ENCODE measurements at regions not wholly inside any gene's neighbourhood (a gene's known extent, or its start where the extent isn't known, plus 50 kb on each side); places are given as distances from the start of the nearest gene placed in this dataset.

GRCh38 chr1:201749059-201749690 is 79.8 kb upstream of the IPO9 start:
- DNase-seq (ENCODE audit: low read depth) = no peak

GRCh38 chr1:201750120-201750519 is 78.8 kb upstream of the IPO9 start:
- no peak for DNase-seq (ENCODE audit: low read depth)

GRCh38 chr1:201750934-201751333 is 78.0 kb upstream of the IPO9 start:
- peak; percentile 86 for DNase-seq (ENCODE audit: low read depth)

- DNase-seq (ENCODE audit: low read depth) = peak; percentile 46
Measured at GRCh38 chr1:201751872-201752271, 77.1 kb upstream of the IPO9 start.

GRCh38 chr1:201752333-201752732 is 76.6 kb upstream of the IPO9 start:
- DNase-seq (ENCODE audit: low read depth) = no peak

GRCh38 chr1:201753492-201753891 is 75.5 kb upstream of the IPO9 start:
- no peak for DNase-seq (ENCODE audit: low read depth)

GRCh38 chr1:201754353-201754752 is 74.6 kb upstream of the IPO9 start:
- no peak for DNase-seq (ENCODE audit: low read depth)

GRCh38 chr1:201755200-201755599 is 73.8 kb upstream of the IPO9 start:
- no peak for DNase-seq (ENCODE audit: low read depth)

- DNase-seq (ENCODE audit: low read depth) = peak; percentile 84
Measured at GRCh38 chr1:201756406-201756805, 72.6 kb upstream of the IPO9 start.

- DNase-seq (ENCODE audit: low read depth) = no peak
Measured at GRCh38 chr1:201758499-201759050, 70.4 kb upstream of the IPO9 start.

- DNase-seq (ENCODE audit: low read depth) = peak; percentile 47
Measured at GRCh38 chr1:201759194-201759815, 69.7 kb upstream of the IPO9 start.

- DNase-seq (ENCODE audit: low read depth) = no peak
Measured at GRCh38 chr1:201760516-201760915, 68.4 kb upstream of the IPO9 start.

- no peak for DNase-seq (ENCODE audit: low read depth)
Measured at GRCh38 chr1:201761178-201761577, 67.8 kb upstream of the IPO9 start.

GRCh38 chr1:201761871-201762270 is 67.1 kb upstream of the IPO9 start:
- DNase-seq (ENCODE audit: low read depth) = no peak

GRCh38 chr1:201762381-201762780 is 66.6 kb upstream of the IPO9 start:
- DNase-seq (ENCODE audit: low read depth) = no peak

- DNase-seq (ENCODE audit: low read depth) = no peak
Measured at GRCh38 chr1:201763455-201764140, 65.4 kb upstream of the IPO9 start.

GRCh38 chr1:201764166-201764565 is 64.8 kb upstream of the IPO9 start:
- DNase-seq (ENCODE audit: low read depth) = no peak

GRCh38 chr1:201764579-201764978 is 64.4 kb upstream of the IPO9 start:
- no peak for DNase-seq (ENCODE audit: low read depth)

- DNase-seq (ENCODE audit: low read depth) = peak; percentile 67
Measured at GRCh38 chr1:201766131-201766866, 62.7 kb upstream of the IPO9 start.

- no peak for DNase-seq (ENCODE audit: low read depth)
Measured at GRCh38 chr1:201767339-201767738, 61.6 kb upstream of the IPO9 start.

- no peak for DNase-seq (ENCODE audit: low read depth)
Measured at GRCh38 chr1:201769072-201769471, 59.9 kb upstream of the IPO9 start.

- DNase-seq (ENCODE audit: low read depth) = no peak
Measured at GRCh38 chr1:201769966-201770365, 59.0 kb upstream of the IPO9 start.
